A549 (cell line): ENCODE measurements at regions not wholly inside any gene's neighbourhood (a gene's known extent, or its start where the extent isn't known, plus 50 kb on each side); places are given as distances from the start of the nearest gene placed in this dataset.

ENCODE experiments used
- CTCF ChIP-seq: fragments of >200 bp; sonication (Bioruptor Twin); formaldehyde crosslinking; IDR thresholded peaks from 3 replicates; pipeline ENCODE4 v1.5.1; 2016
- HOXA7 ChIP-seq: fragments of 250-450 bp; sonication (Bioruptor Pico); IDR thresholded peaks from 2 replicates; pipeline ENCODE4 v1.5.0; 2020; ENCODE audit warnings: mild to moderate bottlenecking, moderate library complexity
- POLR2A ChIP-seq: IDR thresholded peaks from 2 replicates; pipeline ENCODE4 v1.6.1; 2012; ENCODE audit warnings: mild to moderate bottlenecking, low read length
- REST ChIP-seq: fragments of 200-600 bp; sonication (generic); IDR thresholded peaks from 2 replicates; pipeline ENCODE4 v1.6.1; 2016; ENCODE audit warnings: antibody characterized with exemption, mild to moderate bottlenecking, moderate library complexity
- ZC3H11A ChIP-seq: fragments of 450-650 bp; IDR thresholded peaks from 2 replicates; pipeline ENCODE4 v1.6.1; 2014; ENCODE audit warnings: antibody characterized with exemption, mild to moderate bottlenecking

- no peak for TF ChIP-seq CTCF
- no peak for TF ChIP-seq REST
- no peak for TF ChIP-seq HOXA7 (CRISPR knock-in tag)
- TF ChIP-seq ZC3H11A = no peak
- TF ChIP-seq POLR2A = no peak
Observed at GRCh38 chr18:39564716-39565115, 1999.1 kb upstream of the CELF4 start.
